Stimulated activated CD8-positive, alpha-beta memory T cell treated with anti-CD3 and anti-CD28 coated beads, Interleukin-7, amount 100 ng/mL, for 48 hours (primary cell): ENCODE measurements at regions not wholly inside any gene's neighbourhood (a gene's known extent, or its start where the extent isn't known, plus 50 kb on each side); places are given as distances from the start of the nearest gene placed in this dataset.

Experiments
- DNase-seq, 2 donors: peaks; one replicate each; pipeline ENCODE4 v3.0.0-alpha.2; 2020; ENCODE audit warnings: low read depth in 1 of 2; ENCODE audit errors: extremely low read depth in 1 of 2

DNA sequence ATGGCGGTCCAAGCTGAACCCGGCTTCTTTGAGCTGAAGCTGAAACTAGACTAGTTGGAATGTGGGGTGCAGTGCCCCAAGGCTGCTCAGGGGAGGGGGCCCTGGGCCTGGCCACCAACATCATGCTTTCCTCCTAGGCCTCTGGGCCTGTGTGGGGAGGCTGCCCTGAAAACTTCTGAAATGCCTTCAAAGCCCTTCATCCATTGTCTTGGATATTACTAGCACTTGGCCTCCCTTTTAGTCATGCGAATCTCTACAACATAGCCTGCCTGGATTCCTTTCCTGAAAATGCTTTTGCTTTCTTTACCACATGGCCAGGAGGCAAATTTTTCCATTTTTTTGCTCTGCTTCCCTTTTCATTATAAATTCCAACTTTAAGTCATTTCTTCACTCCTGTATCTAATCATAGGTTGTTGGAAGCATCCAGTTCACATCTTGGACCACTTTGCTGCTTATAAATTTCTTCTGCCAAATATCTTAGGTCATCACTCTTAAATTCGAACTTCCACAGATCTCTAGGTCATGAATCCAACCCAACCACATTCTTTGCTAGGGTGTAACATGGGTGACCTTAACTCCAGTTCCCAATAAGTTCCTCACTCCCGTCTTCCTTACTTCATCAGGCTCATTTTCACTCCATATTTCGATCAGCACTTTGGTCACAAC lies 103.4 kb downstream of the DDIT4L start:
- DNase-seq = no peak

DNA sequence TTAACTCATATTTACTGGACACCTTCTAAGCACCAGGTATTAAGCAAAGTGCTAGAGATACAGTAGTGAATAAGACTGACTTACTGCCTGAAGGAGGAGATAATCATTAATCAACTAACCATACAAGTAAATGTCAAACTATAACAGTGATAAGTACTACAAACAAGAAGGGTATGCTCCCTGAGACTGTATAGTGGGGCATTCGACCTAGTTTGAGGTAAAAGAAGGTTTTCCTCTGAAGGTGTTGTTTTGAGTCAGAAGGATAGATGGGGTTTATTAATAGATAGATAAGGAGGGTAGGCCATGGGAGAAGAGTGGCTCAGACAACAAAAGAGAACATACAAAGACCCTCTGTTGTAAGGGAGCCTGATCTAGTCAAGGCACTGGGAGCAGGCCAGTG lies 105.4 kb downstream of the DDIT4L start:
- DNase-seq = no peak

DNA sequence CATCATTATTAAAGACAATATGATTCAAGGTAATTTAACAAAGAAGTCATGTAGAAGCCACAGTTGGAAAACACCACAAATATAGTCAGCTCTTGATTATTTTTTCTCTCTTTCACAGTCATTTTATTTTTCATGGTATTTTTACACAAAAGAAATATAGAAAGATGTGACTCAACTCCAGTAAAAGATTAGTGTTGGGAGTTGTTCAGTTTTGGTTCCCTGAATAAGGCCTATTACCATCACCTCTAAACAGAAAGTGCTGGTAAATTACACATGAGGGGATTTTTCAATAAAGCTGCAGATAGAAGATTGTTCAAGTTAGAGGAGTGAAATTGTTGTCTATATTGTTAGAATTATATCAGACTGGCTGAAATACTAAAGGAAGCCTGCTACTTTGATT lies 107.0 kb downstream of the DDIT4L start:
- DNase-seq = no peak

DNA sequence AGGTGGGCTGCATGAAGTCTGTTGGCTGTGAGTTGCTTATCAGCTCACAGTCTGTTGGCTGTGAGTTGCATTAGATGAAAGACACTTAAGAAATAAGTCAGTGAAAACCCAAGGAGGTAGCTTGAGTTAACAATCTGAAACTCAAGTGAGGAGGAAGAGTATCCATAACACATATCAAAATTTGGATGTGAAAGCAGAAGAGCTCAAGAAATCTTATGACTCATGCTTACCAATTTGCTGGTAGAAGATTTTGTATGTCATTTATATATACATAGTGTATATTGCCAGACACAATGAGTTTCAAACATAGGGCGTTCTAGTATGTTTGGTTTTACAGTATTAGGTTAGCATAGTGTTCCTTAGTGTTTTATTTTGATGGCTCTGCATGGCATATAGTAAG lies 107.4 kb downstream of the DDIT4L start:
- DNase-seq = no peak

DNA sequence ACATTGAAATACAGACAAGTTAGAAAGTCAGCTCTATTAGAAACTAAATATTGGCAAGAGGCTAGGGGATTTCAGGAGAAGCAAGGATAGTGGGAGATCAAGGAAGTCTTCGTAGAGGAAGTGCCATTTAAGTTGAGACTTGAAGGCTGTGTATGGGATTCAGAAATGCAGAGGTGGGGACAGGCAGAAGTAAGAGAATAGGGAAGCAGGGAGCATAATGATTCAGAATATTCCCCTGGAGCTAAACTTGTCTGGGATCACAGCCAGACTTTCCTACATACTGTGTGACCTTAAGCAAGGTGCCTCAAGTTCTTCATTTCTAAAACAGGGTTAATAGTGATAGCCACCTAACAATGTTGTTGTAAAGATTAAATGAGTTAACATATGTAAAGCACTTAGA lies 108.8 kb downstream of the DDIT4L start:
- no peak for DNase-seq

DNA sequence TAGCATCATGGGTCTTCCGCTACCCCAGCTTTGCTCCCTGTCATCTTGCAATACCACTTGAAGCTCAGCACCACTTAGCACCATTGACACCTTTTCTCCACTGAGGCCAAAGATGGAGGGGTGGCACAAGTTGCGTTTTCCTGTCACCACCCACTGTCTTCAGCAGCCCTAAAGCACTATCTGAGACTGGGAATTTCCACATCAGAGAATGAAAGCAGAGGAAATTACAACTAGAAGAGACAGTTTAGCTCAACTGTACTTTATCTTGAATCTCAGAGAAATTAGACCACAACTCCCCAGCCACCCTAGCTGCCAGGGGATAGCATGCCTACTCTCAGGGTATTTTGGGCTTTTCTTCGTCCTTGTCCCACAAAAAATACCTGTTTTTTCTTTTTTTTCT lies 111.0 kb downstream of the DDIT4L start:
- no peak for DNase-seq

DNA sequence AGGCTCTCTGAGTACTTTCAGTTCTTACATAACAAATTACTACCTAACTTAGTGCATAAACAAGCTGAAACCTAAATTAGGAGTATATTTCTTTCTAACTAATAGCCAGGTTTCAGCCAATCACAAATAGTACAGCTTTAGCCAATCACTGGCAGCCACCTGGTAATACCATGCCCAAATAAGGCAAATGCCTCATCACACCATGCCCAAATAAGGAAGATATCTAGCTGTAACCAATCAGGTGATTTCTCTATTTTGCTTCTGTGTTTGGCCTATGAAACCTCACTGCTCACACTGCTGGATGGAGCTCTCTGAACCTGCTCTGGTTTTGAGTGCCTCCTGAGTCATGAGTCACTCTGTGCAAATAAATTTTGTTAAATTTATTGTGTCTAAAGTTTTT lies 113.5 kb downstream of the DDIT4L start:
- DNase-seq = no peak

DNA sequence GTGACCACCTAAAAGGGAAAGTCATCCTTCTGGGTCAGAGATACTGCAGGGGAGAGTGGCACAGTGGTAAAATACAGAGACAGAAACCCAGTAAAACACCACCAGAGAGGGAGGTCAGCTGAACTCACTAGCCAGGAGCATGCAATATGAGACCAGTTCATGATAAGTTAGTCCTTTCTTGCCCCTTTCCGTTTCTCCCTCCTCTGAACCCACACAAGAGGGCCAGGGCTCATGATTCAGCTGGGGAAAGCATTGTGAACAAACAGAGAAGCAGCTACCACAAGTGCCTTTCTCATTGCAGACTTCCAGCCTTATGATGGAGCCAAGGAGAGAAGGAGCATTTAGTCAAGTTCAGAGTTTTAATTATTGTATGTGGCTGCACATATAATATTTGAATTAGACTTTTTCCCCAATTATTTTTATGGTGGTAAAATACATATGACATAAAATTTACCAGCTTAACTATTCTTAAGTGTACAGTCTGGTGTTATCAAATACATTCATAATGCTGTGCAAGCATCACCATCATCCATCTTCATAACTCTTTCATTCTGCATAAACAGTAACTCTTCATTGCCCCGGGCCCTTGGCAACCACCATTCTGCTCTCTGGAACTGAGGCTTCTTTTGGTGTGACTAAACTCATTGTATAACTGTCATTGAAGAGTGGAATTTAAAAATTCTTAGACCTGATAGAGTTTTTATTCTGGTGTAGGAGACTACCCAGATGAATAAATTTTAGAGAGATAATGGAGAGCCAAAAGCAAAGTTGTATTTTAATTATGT lies 114.6 kb downstream of the DDIT4L start:
- no peak for DNase-seq

DNA sequence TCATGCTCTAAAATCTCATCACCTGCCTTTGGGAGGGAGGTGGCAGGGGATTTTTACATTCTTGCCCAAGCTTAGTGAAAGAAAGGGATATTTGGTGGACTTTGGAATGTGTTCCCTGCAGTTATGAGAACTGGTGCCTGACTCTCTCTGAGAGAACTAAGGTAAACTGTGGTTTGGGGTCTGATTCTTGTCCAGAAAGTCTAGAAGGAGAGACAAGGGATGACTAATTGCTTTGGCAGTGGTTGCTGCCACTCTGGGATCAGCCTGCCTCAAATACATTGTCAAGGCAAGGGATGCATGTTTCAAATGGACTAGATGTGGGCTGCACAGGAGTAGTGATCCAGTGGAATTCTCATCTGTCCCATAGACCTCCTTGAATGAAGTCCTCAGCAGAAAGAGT lies 115.2 kb downstream of the DDIT4L start:
- no peak for DNase-seq

DNA sequence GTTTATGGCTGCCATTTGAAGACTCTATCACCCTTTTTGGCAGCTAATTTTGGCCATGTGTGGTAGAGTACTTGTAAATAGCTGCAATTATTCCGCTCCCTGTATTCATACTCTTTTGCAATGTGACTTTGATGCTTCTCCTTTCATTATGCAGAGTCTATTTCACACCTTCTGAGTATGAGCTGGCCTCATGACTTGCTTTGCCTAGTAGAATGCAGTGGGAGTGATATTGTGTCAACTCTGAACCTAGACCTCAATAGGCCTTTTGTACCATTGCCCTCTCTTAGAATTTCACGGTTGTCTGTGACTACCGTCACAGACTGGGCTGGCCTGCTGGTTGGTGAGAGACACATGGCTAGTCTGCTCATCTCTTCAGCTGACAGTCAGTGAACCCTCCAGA lies 118.8 kb downstream of the DDIT4L start:
- no peak for DNase-seq

DNA sequence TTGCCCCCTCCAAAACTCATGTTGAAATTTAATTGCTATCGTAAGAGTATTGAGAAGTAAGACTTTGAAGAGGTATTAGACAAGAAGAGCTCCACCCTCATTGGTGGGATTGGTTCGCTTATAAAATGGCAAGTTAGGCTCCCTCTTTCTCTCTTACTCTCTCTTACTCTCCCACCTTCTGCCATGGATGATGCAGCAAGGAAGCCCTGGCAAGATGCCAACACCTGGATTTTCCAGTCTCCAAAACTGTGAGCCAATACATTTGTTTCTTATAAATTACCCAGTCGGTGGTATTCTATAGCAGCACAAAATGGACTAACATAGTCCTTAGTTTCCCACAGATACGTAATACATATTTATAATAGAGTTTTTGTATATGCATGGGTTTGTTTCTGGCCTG lies 119.4 kb downstream of the DDIT4L start:
- DNase-seq = no peak

DNA sequence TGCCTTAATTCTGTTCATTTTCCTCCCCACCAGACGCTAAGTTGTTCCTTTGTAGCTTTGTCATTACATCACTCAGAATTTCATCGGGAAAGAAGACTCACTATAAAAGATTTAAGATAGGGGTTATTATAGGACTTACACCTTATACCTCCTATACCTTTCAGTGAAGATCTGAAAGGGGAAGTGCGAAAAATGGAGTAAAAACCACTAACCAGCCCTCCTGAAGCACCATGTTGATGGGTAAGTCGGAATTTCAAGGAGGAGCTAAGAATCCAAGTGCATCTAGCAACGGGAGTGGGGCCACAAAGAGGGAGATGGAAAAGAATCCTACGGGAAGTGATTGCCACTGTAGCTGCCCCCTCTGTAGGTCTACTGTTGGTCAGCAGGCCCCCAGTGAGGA lies 119.1 kb upstream of the H2AZ1 start:
- DNase-seq = no peak

DNA sequence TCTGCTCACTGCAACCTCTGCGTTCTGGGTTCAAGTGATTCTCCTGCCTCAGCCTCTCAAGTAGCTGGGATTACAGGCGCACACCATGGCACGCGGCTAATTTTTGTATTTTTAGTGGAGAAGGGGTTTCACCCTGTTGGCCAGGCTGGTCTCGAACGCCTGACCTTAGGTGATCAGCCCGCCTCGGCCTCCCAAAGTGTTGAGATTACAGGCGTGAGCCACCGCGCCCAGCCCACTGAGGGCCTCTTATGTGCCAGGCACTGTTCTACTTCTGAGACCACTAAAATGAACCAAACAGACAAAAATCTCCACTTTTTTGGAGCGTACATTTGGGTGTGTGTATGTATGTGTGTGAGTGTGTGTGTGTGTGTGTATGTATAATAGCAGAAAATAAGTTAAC lies 117.2 kb upstream of the H2AZ1 start:
- DNase-seq = no peak

DNA sequence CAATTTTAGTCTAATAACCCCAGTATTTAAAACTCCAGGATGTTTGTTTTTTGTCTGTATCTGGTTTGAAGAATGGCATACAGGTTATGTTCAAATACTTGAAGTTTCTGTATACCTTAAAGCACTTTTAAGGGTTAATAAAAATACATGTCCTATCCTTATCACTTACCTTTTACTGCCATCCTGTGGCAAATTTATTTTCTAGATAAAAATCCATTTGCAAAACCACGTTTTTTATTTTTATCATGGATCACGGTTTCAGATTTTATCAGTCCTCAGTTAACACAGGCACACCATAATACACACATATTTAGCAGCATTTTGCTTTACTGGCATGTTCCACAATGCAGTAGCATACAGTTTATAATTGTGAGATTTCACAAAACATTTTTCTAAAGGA lies 113.3 kb upstream of the H2AZ1 start:
- DNase-seq = no peak

DNA sequence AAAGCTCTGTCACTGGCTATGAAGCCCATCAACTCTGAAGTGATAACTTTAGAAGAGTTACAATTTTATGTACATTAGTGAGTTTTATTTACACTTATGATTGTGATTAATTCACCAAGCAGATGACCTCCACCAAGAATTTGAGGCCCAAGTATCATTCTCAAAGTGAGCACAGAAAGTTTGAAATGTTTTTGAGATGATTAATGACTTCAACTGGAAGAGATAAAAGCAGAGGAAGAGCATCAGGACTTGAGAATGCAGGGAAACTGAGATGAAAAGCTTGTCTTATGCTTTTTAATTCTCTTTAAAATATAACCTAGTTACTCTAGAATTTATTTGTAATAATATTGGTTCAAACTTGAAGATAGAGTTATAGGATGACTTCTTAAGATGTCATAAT lies 112.8 kb upstream of the H2AZ1 start:
- DNase-seq = no peak

DNA sequence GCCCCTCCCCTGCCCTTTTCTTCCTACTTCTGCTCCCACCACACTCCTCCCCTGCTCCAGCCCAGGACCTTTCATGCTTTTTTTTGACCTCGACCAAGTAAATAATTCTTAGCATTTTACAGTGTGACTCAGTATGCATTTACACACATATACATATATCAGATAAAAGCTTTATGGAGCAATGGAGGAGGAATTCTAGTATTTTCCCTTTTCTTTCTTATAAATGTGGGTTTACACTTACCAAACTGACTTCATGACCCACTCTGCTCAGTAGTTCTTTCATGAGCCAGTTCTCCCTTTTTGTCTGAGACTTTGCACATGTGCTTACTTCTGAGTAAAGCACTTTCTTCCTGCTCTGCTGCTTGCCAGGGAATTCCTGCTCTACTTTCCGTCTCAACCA lies 111.8 kb upstream of the H2AZ1 start:
- DNase-seq = no peak

DNA sequence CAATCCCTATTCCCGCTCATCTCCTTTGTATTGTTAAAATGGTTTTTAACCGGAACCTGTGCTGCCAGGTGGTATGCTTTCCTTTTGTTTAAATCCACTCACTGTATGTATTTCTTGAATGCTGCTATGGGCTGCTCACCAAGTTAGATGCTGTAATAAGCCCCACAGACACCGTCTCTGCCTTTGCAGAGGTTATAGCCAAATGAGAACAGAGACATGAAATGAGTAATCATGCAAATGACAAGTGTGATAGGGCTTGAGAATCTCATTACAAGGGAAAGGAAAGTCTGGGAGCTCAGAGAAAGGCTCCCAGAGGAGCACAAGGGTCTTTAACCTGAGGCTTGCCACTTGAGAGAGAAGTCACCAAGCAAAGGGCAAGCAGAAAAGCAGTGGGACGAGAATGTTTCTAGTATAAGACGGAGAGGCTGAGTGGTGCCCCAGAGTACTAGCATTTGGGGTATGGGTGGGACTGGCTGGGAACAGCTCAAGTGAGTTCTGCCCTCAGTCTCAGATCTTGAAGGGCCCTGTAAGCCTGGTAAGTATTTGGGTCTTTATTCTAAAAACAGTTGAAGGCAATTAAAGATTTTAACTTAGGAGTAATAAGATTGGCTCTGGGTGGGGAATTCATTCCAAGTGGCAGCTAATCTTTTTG lies 110.8 kb upstream of the H2AZ1 start:
- DNase-seq = no peak

DNA sequence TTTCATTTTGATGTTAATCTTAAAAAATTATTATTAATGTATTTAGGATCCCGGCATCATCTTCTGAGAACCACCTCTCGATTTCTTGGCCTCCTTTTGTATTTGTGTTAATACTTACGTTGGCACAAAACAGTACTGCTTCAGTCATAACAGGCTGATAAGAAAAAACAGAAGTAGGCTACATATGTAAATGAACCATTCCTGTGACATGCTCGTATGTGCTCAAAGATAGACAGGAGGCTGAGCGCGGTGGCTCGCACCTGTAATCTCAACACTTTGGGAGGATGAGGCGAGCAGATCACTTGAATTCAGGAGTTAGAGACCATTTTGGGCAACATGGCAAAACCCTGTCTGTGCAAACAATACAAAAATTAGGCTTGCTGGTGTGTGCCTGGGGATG lies 109.4 kb upstream of the H2AZ1 start:
- DNase-seq = no peak

DNA sequence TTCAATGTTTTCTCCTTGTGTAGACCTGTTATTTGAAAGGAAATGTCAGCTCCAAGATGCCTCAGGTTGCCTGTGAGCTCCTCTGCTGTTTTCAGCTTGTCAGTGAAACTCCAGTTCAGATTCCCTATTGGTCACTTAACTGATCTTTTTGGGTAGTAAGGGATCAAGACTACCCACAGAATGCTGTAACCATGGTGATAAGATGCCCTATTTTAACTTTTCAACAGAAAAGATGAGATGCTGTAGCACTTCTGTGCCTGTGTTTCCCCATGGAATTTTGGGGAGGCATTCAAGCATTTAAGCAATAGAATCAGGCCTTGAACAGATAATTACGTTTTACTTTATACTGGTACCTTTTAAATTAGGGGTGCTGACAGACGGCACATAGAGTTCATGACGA lies 106.6 kb upstream of the H2AZ1 start:
- no peak for DNase-seq

DNA sequence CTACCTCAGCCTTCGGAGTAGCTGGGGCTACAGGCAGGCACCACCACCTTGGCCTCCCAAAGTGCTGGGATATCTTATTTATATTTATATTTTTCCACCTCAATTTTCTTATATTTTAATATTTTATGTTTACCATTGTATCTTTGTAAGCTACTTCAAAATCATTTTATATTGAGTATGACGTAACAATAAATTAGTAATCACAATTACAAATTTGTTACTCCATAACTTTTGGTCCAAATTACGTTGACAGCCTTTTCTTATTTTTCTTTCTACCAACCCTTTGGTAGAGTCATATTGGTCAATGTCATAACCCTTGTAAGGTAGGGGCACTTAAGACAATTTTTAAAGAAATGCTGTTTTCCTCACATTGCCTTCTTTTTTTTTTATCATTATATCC lies 104.0 kb upstream of the H2AZ1 start:
- DNase-seq = no peak

DNA sequence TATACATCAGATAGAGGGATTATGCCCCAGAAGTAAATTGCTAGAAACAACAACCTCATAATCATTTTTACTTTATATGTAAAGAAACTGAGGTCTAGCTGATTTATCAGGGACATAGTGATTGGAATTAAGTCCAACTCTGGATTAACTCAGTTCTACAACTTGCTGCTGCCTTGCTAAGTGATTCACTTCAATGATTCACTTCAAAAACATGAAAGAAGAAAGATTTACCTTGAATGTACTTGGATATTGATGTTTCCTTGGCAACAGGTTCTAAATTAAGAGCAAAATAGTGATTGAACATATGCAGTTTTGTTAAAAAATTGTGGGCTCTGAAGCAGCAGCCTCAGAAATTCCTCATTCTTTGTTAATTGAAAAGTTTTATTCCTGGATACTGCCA lies 99.8 kb upstream of the H2AZ1 start:
- DNase-seq = no peak

DNA sequence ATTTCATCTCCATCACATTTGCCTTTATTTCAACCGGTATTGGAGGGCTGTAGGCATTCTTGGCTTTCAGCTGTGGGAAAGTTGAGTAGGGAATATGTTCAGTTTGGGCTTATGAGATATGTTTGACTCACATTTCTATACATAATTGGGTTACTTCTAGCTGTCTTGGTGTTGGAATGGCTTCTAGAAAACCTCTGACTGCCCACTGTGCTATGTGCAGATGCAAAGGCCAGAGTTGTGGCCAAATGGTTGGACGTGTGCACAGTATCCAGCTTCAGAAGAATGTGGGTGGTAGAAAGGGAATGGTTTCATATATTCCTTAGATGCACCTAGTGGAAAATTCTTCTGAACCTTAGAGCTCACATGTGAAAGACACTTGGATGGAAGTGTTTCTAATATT lies 92.6 kb upstream of the H2AZ1 start:
- DNase-seq = no peak
